H9 (cell line): ENCODE measurements at regions not wholly inside any gene's neighbourhood (a gene's known extent, or its start where the extent isn't known, plus 50 kb on each side); places are given as distances from the start of the nearest gene placed in this dataset.

Experiments
- DNase-seq: peaks from one replicate; pipeline ENCODE4 v3.0.0-alpha.2; 2017
- H2AFZ ChIP-seq: one replicate; pipeline ENCODE4 v1.6.1; 2013; ENCODE audit warnings: mild to moderate bottlenecking, low read length, control low read depth, moderate library complexity
- H2AK5ac ChIP-seq: 2 replicates; pipeline ENCODE4 v1.6.1; 2013; ENCODE audit warnings: low read length, control low read depth, mixed read lengths; ENCODE audit not compliant: insufficient read length
- H2BK120ac ChIP-seq: one replicate; pipeline ENCODE4 v1.6.1; 2013; ENCODE audit warnings: low read depth, mild to moderate bottlenecking, low read length, control low read depth, inconsistent platforms; ENCODE audit not compliant: poor library complexity, severe bottlenecking
- H2BK12ac ChIP-seq: 2 replicates; pipeline ENCODE4 v1.6.1; 2013; ENCODE audit warnings: low read length, control low read depth, mixed read lengths, low read depth; ENCODE audit not compliant: insufficient read length
- H2BK15ac ChIP-seq: 2 replicates; pipeline ENCODE4 v1.6.1; 2013; ENCODE audit warnings: low read depth, low read length, control low read depth
- H2BK20ac ChIP-seq: one replicate; pipeline ENCODE4 v1.6.1; 2013; ENCODE audit warnings: low read depth, mild to moderate bottlenecking, low read length, control low read depth, inconsistent platforms; ENCODE audit not compliant: poor library complexity, severe bottlenecking
- H2BK5ac ChIP-seq: 2 replicates; pipeline ENCODE4 v1.6.1; 2013; ENCODE audit warnings: low read length, control low read depth, mixed read lengths; ENCODE audit not compliant: insufficient read length
- H3K14ac ChIP-seq: 2 replicates; pipeline ENCODE4 v1.6.1; 2013; ENCODE audit warnings: low read length, control low read depth; ENCODE audit not compliant: insufficient read depth
- H3K18ac ChIP-seq: 2 replicates; pipeline ENCODE4 v1.6.1; 2013; ENCODE audit warnings: low read depth, mild to moderate bottlenecking, mixed read lengths, low read length, control low read depth; ENCODE audit not compliant: insufficient read length
- H3K23ac ChIP-seq: 2 replicates; pipeline ENCODE4 v1.6.1; 2013; ENCODE audit warnings: low read length, control low read depth, mixed read lengths, low read depth; ENCODE audit not compliant: insufficient read length
- H3K23me2 ChIP-seq: 2 replicates; pipeline ENCODE4 v1.6.1; 2013; ENCODE audit warnings: low read depth, mild to moderate bottlenecking, mixed read lengths, low read length, control low read depth; ENCODE audit not compliant: insufficient read length, poor library complexity, severe bottlenecking
- H3K27ac ChIP-seq: 2 replicates; pipeline ENCODE4 v1.5.1; 2013; ENCODE audit warnings: low read length, control low read depth, mixed read lengths, low read depth; ENCODE audit not compliant: insufficient read length
- H3K27me3 ChIP-seq: 2 replicates; pipeline ENCODE4 v1.6.1; 2013; ENCODE audit warnings: low read length, control low read depth, inconsistent platforms; ENCODE audit not compliant: insufficient read depth
- H3K4ac ChIP-seq: 2 replicates; pipeline ENCODE4 v1.6.1; 2013; ENCODE audit warnings: low read depth, mild to moderate bottlenecking, control low read depth, inconsistent platforms, low read length, moderate library complexity
- H3K4me1 ChIP-seq: 2 replicates; pipeline ENCODE4 v1.6.1; 2013; ENCODE audit warnings: low read length, control low read depth, inconsistent platforms; ENCODE audit not compliant: insufficient read depth
- H3K4me2 ChIP-seq: 2 replicates; pipeline ENCODE4 v1.6.1; 2013; ENCODE audit warnings: low read length, control low read depth, mixed read lengths; ENCODE audit not compliant: insufficient read length, insufficient read depth
- H3K56ac ChIP-seq: 2 replicates; pipeline ENCODE4 v1.6.1; 2013; ENCODE audit warnings: low read depth, mild to moderate bottlenecking, mixed read lengths, low read length, control low read depth; ENCODE audit not compliant: insufficient read length
- H3K79me1 ChIP-seq: 2 replicates; pipeline ENCODE4 v1.6.1; 2013; ENCODE audit warnings: low read depth, mild to moderate bottlenecking, moderate library complexity, low read length, control low read depth, inconsistent platforms; ENCODE audit not compliant: insufficient read depth, poor library complexity, severe bottlenecking
- H3K79me2 ChIP-seq: 2 replicates; pipeline ENCODE4 v1.6.1; 2013; ENCODE audit warnings: low read length, control low read depth, inconsistent platforms; ENCODE audit not compliant: insufficient read depth
- H3K9ac ChIP-seq: 2 replicates; pipeline ENCODE4 v1.6.1; 2013; ENCODE audit warnings: low read length, control low read depth, mixed read lengths; ENCODE audit not compliant: insufficient read length; ENCODE audit errors: extremely low read depth
- H3K9me3 ChIP-seq: one replicate; pipeline ENCODE4 v1.6.1; 2013; ENCODE audit warnings: low read depth, low read length, inconsistent platforms; ENCODE audit not compliant: control insufficient read depth
- H3T11ph ChIP-seq: one replicate; pipeline ENCODE4 v1.6.1; 2013; ENCODE audit warnings: mild to moderate bottlenecking, low read length, control low read depth, inconsistent platforms
- H4K20me1 ChIP-seq: one replicate; pipeline ENCODE4 v1.6.1; 2013; ENCODE audit not compliant: control insufficient read depth, insufficient read length, insufficient read depth
- H4K5ac ChIP-seq: 2 replicates; pipeline ENCODE4 v1.6.1; 2013; ENCODE audit warnings: low read depth, mild to moderate bottlenecking, mixed read lengths, low read length, control low read depth; ENCODE audit not compliant: insufficient read length
- H4K8ac ChIP-seq: replicated peaks from 2 replicates; pipeline ENCODE4 v1.6.1; 2013; ENCODE audit warnings: low read length, control low read depth, mixed read lengths, low read depth; ENCODE audit not compliant: insufficient read length
- H4K91ac ChIP-seq: 2 replicates; pipeline ENCODE4 v1.6.1; 2013; ENCODE audit warnings: low read depth, mild to moderate bottlenecking, moderate library complexity, mixed read lengths, low read length, control low read depth; ENCODE audit not compliant: insufficient read length
- H3K27ac Mint-ChIP-seq, 3 experiments: 2 replicates in 2 of 3; 3 replicates in 1 of 3; pipeline ENCODE4 v1.8.0; 2020 to 2021; ENCODE audit warnings: mixed read lengths in 3 of 3, mild to moderate bottlenecking in 1 of 3, moderate library complexity in 1 of 3
- H3K27me3 Mint-ChIP-seq: 2 replicates; pipeline ENCODE4 v1.8.0; 2021; ENCODE audit warnings: low read depth, mild to moderate bottlenecking, moderate library complexity, mixed read lengths
- H3K36me3 Mint-ChIP-seq, 3 experiments: 2 replicates in 2 of 3; 3 replicates in 1 of 3; pipeline ENCODE4 v1.8.0; 2020 to 2021; ENCODE audit warnings: low read depth in 3 of 3, mixed read lengths in 3 of 3; ENCODE audit not compliant: insufficient read depth in 1 of 3
- H3K4me1 Mint-ChIP-seq, 2 experiments: 2 replicates each; pipeline ENCODE4 v1.8.0; 2020; ENCODE audit warnings: mixed read lengths in 2 of 2
- H3K4me3 Mint-ChIP-seq, 2 experiments: 2 replicates in 1 of 2; 3 replicates in 1 of 2; pipeline ENCODE4 v1.8.0; 2020 to 2021; ENCODE audit warnings: mild to moderate bottlenecking in 2 of 2, mixed read lengths in 2 of 2, moderate library complexity in 1 of 2
- H3K9me3 Mint-ChIP-seq, 2 experiments: 2 replicates in 1 of 2; 3 replicates in 1 of 2; pipeline ENCODE4 v1.8.0; 2020; ENCODE audit warnings: mild to moderate bottlenecking in 2 of 2, mixed read lengths in 2 of 2, moderate library complexity in 1 of 2
- CTCF ChIP-seq: fragments of 200-600 bp; sonication (generic); conservative IDR thresholded peaks from 3 replicates; pipeline ENCODE4 v1.8.0; 2021; ENCODE audit warnings: antibody characterized with exemption, mild to moderate bottlenecking
- WGBS: extraction: QIAGEN DNeasy Blood & Tissue Kit; methylation state at CpG from one replicate; pipeline ENCODE4 v1.1.7; 2013; ENCODE audit warnings: missing lambda C conversion rate, low lambda C conversion rate, mixed read lengths; ENCODE audit not compliant: insufficient read length; ENCODE audit errors: extremely low coverage; 5-methylcytosine and 5-hydroxymethylcytosine counted together

GRCh38 chrX:87265518-87265917, 252.1 kb upstream of the KLHL4 start:
- Histone ChIP-seq H3K4me2 (no peak overlapping the region), H2AFZ (no peak overlapping the region)
- H3K36me3 Mint-ChIP-seq = peaks cover 0 to 3% (median 0%) of the 10 kb centered on the region in 3 experiments; a peak in 3 of 7 replicates

More at GRCh38 chrX:87265518-87265917, 252.1 kb upstream of the KLHL4 start:
- Histone ChIP-seq H4K91ac (no peak overlapping the region), H2BK120ac (no peak overlapping the region), H2AK5ac (no peak overlapping the region), H3K9ac (no peak overlapping the region), H3K27me3 (no peaks in the 10 kb centered on the region), H3K4ac (no peak overlapping the region), H3T11ph (no peak overlapping the region), H3K56ac (no peak overlapping the region), H3K9me3 (no peaks in the 10 kb centered on the region), H3K79me2 (no peaks in the 10 kb centered on the region), H2BK5ac (no peak overlapping the region), H4K8ac (no peak overlapping the region), H3K4me1 (no peaks in the 10 kb centered on the region), H2BK15ac (no peak overlapping the region), H3K14ac (no peak overlapping the region), H3K27ac (no peak overlapping the region), H4K5ac (no peak overlapping the region), H4K20me1 (no peaks in the 10 kb centered on the region), H2BK20ac (no peak overlapping the region), H3K23me2 (no peaks in the 10 kb centered on the region), H3K18ac (no peak overlapping the region), H2BK12ac (no peak overlapping the region), H3K23ac (no peak overlapping the region), H3K79me1 (no peaks in the 10 kb centered on the region)
- H3K4me3 Mint-ChIP-seq = no peak overlapping the region
- H3K9me3 Mint-ChIP-seq = no peaks in the 10 kb centered on the region; a peak in 1 of 5 replicates
- H3K27me3 Mint-ChIP-seq = no peaks in the 10 kb centered on the region
- peak overlapping the region in 1 of 3 experiments; percentile 83; a peak in 2 of 7 replicates for H3K27ac Mint-ChIP-seq
- DNase-seq = no peak
- WGBS = no CpG with 5 or more reads among the region's 5 CpGs
- no peak for TF ChIP-seq CTCF
- H3K4me1 Mint-ChIP-seq = peaks cover 6 to 7% of the 10 kb centered on the region in 2 experiments
